NT2/D1 (cell line): ENCODE measurements at regions not wholly inside any gene's neighbourhood (a gene's known extent, or its start where the extent isn't known, plus 50 kb on each side); places are given as distances from the start of the nearest gene placed in this dataset.

Experiments
- DNase-seq: peaks from one replicate; pipeline ENCODE4 v3.0.0-alpha.2; 2011; ENCODE audit warnings: low read depth, low spot score
- H3K27me3 ChIP-seq: 2 replicates; pipeline ENCODE4 v1.6.0; 2011; ENCODE audit warnings: mild to moderate bottlenecking; ENCODE audit not compliant: insufficient read length, insufficient read depth
- H3K36me3 ChIP-seq: 2 replicates; pipeline ENCODE4 v1.6.1; 2011; ENCODE audit warnings: mild to moderate bottlenecking, low read length, mixed read lengths; ENCODE audit not compliant: insufficient read depth, insufficient read length
- H3K4me1 ChIP-seq: 2 replicates; pipeline ENCODE4 v1.5.1; 2011; ENCODE audit not compliant: insufficient read depth, insufficient read length
- H3K4me3 ChIP-seq: 2 replicates; pipeline ENCODE4 v1.5.1; 2011; ENCODE audit warnings: low read depth; ENCODE audit not compliant: insufficient read length
- H3K9ac ChIP-seq: 2 replicates; pipeline ENCODE4 v1.6.0; 2011; ENCODE audit warnings: low read depth; ENCODE audit not compliant: insufficient read length
- H3K9me3 ChIP-seq: 2 replicates; pipeline ENCODE4 v1.5.1; 2011; ENCODE audit warnings: mild to moderate bottlenecking, low read length; ENCODE audit not compliant: insufficient read depth
- SUZ12 ChIP-seq: IDR thresholded peaks from 2 replicates; pipeline ENCODE4 v1.6.1; 2011; ENCODE audit not compliant: insufficient read length, insufficient read depth; ENCODE audit errors: extremely low read depth
- YY1 ChIP-seq: IDR thresholded peaks from 2 replicates; pipeline ENCODE4 v1.6.1; 2011; ENCODE audit not compliant: insufficient read length, insufficient read depth
- ZNF274 ChIP-seq: IDR thresholded peaks from 2 replicates; pipeline ENCODE4 v1.6.1; 2011; ENCODE audit warnings: mild to moderate bottlenecking, low read depth, low read length

GRCh38 chr5:2256691-2257280, 374.1 kb upstream of the IRX4 start:
- Histone ChIP-seq H3K4me1 (no peaks in the 10 kb centered on the region), H3K9ac (no peak overlapping the region), H3K36me3 (no peaks in the 10 kb centered on the region), H3K27me3 (no peaks in the 10 kb centered on the region), H3K4me3 (no peak overlapping the region), H3K9me3 (no peaks in the 10 kb centered on the region)
- DNase-seq, result no peak
- TF ChIP-seq ZNF274 (no peak), SUZ12 (no peak), YY1 (no peak)

- TF ChIP-seq YY1 (no peak), SUZ12 (no peak), ZNF274 (no peak)
- no peaks in the 10 kb centered on the region for H3K9me3 ChIP-seq
- no peaks in the 10 kb centered on the region for H3K4me1 ChIP-seq
- DNase-seq, result no peak
- no peak overlapping the region for H3K9ac ChIP-seq
- no peak overlapping the region for H3K4me3 ChIP-seq
- no peaks in the 10 kb centered on the region for H3K36me3 ChIP-seq
- H3K27me3 ChIP-seq, result no peaks in the 10 kb centered on the region
Measured at GRCh38 chr5:2255915-2256690, 373.4 kb upstream of the IRX4 start.

- TF ChIP-seq ZNF274 (no peak), YY1 (no peak), SUZ12 (no peak)
- DNase-seq, result no peak
- Histone ChIP-seq H3K27me3 (no peaks in the 10 kb centered on the region), H3K9ac (no peak overlapping the region), H3K4me3 (no peak overlapping the region), H3K36me3 (no peaks in the 10 kb centered on the region), H3K4me1 (no peaks in the 10 kb centered on the region), H3K9me3 (no peaks in the 10 kb centered on the region)
Measured at GRCh38 chr5:2254880-2255750, 372.4 kb upstream of the IRX4 start.

- no peaks in the 10 kb centered on the region for H3K4me1 ChIP-seq
- no peak overlapping the region for H3K4me3 ChIP-seq
- H3K9ac ChIP-seq, result no peak overlapping the region
- no peak for TF ChIP-seq ZNF274
- no peak for TF ChIP-seq SUZ12
- no peak for TF ChIP-seq YY1
- H3K9me3 ChIP-seq, result no peaks in the 10 kb centered on the region
- H3K36me3 ChIP-seq, result no peaks in the 10 kb centered on the region
- H3K27me3 ChIP-seq, result no peaks in the 10 kb centered on the region
- no peak for DNase-seq
Measured at GRCh38 chr5:2254406-2254805, 371.7 kb upstream of the IRX4 start.

- Histone ChIP-seq H3K4me1 (no peaks in the 10 kb centered on the region), H3K27me3 (no peaks in the 10 kb centered on the region), H3K36me3 (no peaks in the 10 kb centered on the region), H3K9ac (no peak overlapping the region), H3K4me3 (no peak overlapping the region), H3K9me3 (no peaks in the 10 kb centered on the region)
- TF ChIP-seq ZNF274 (no peak), YY1 (no peak), SUZ12 (no peak)
- no peak for DNase-seq
Measured at GRCh38 chr5:2253040-2253975, 370.6 kb upstream of the IRX4 start.

- peaks cover 6% of the 10 kb centered on the region; the same call in 1 of the 2 replicates for H3K9me3 ChIP-seq
Measured at GRCh38 chr5:2251751-2252150, 369.0 kb upstream of the IRX4 start.

More at GRCh38 chr5:2251751-2252150, 369.0 kb upstream of the IRX4 start:
- Histone ChIP-seq H3K4me1 (no peaks in the 10 kb centered on the region), H3K4me3 (no peak overlapping the region), H3K9ac (no peak overlapping the region), H3K27me3 (no peaks in the 10 kb centered on the region), H3K36me3 (no peaks in the 10 kb centered on the region)
- TF ChIP-seq ZNF274 (no peak), SUZ12 (no peak), YY1 (no peak)
- no peak for DNase-seq
